ENCODE measurements at regions not wholly inside any gene's neighbourhood (a gene's known extent, or its start where the extent isn't known, plus 50 kb on each side); places are given as distances from the start of the nearest gene placed in this dataset.

DNA sequence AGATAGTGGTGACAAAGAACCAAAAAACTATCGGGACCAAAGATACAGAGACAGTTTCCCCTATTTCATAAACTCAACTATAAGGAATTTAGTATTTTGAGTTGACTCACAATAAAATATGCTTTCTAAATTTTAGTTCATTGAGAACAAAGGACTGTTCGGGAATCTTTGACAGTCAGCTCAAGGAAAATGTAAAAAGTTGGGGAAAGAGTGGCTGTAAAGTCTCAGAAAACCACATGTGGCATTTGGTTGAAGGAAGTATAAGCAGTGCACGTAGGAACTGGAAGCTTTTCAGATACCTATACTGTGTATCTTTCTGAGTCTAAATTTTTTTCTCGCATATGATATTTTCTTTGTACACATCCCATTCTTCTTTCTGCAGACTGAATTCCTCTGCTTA is 688.9 kb downstream of the KCNA4 start:
- TF ChIP-seq CTCF (IDR thresholded peaks at IDR 0.05; ENCODE audit: insufficient read depth, low read depth, low read length) = no peak
- no peak for TF ChIP-seq EZH2 (IDR thresholded peaks at IDR 0.05; ENCODE audit: insufficient read depth, low read length)
